Activated CD8-positive, alpha-beta T cell treated with anti-CD3 and anti-CD28 coated beads for 36 hours (primary cell): ENCODE measurements at regions not wholly inside any gene's neighbourhood (a gene's known extent, or its start where the extent isn't known, plus 50 kb on each side); places are given as distances from the start of the nearest gene placed in this dataset.

Source experiments
- ATAC-seq: fragments of 200-7000 bp; cut with Tn5 transposase; one replicate; pipeline ENCODE4 v1.10.0; 2021; ENCODE audit warnings: mild to moderate bottlenecking, moderate library complexity
- CTCF ChIA-PET: fragments of 350-600 bp; sonication (Branson Sonifier 250); formaldehyde crosslinking; loops from one replicate; lab custom pipeline; 2021; ENCODE audit warnings: antibody characterized with exemption; lab: Charles Lee
- POLR2A ChIA-PET: fragments of 350-600 bp; sonication (Branson Sonifier 250); formaldehyde crosslinking; loops from one replicate; lab custom pipeline; 2021; ENCODE audit warnings: antibody characterized with exemption; lab: Charles Lee
- DNase-seq: peaks from one replicate; pipeline ENCODE4 v3.0.0-alpha.2; 2020
- H3K27ac Mint-ChIP-seq: one replicate; pipeline ENCODE4 v1.8.0; 2021; ENCODE audit warnings: mild to moderate bottlenecking, mixed read lengths
- H3K27me3 Mint-ChIP-seq: one replicate; pipeline ENCODE4 v1.8.0; 2021; ENCODE audit warnings: mixed read lengths
- H3K36me3 Mint-ChIP-seq: one replicate; pipeline ENCODE4 v1.8.0; 2021; ENCODE audit warnings: low read depth, mixed read lengths
- H3K4me1 Mint-ChIP-seq: one replicate; pipeline ENCODE4 v1.8.0; 2021; ENCODE audit warnings: low read depth, mixed read lengths
- H3K4me3 Mint-ChIP-seq: one replicate; pipeline ENCODE4 v1.8.0; 2021; ENCODE audit warnings: mild to moderate bottlenecking, moderate library complexity, mixed read lengths
- H3K9me3 Mint-ChIP-seq: one replicate; pipeline ENCODE4 v1.8.0; 2021; ENCODE audit warnings: mixed read lengths
- intact Hi-C: fragments of 100-400 bp; cut with micrococcal nuclease; formaldehyde crosslinking; loops from one replicate; pipeline ENCODE4 v1.10.0; 2022
- TF ChIP-seq, protein P1 (sequence below): fragments of 200-600 bp; IDR thresholded peaks from one replicate; pipeline ENCODE4 v1.8.0; 2022; ENCODE audit warnings: antibody characterized with exemption, mild to moderate bottlenecking

DNA sequence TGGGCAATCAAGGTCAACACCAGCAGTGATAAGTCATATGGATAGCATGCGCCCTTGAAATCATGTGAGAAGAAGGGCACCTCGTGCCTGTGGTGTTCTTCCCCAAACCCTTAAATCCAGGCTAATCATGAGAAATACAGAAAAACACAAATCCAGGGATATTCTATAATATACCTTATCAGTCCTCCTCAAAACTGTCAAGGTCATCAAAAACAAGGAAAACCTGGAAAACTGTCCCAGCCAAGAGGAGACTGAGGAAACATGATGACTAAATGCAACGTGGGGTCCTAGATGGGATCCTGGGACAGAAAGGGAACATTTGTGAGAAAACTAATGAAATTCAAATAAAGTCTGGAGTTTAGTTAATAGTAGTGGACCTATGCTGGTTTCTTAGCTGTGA is 201.8 kb upstream of the FAM9B start:
- H3K27me3 Mint-ChIP-seq: no peaks in the 10 kb centered on the region
- POLR2A ChIA-PET: no interaction called here
- H3K4me1 Mint-ChIP-seq: peaks cover 5% of the 10 kb centered on the region
- no peak overlapping the region for H3K4me3 Mint-ChIP-seq
- no peaks in the 10 kb centered on the region for H3K36me3 Mint-ChIP-seq
- H3K9me3 Mint-ChIP-seq: no peaks in the 10 kb centered on the region
- no peak for DNase-seq
- intact Hi-C loops: no loop called here
- TF ChIP-seq, protein P1, sequence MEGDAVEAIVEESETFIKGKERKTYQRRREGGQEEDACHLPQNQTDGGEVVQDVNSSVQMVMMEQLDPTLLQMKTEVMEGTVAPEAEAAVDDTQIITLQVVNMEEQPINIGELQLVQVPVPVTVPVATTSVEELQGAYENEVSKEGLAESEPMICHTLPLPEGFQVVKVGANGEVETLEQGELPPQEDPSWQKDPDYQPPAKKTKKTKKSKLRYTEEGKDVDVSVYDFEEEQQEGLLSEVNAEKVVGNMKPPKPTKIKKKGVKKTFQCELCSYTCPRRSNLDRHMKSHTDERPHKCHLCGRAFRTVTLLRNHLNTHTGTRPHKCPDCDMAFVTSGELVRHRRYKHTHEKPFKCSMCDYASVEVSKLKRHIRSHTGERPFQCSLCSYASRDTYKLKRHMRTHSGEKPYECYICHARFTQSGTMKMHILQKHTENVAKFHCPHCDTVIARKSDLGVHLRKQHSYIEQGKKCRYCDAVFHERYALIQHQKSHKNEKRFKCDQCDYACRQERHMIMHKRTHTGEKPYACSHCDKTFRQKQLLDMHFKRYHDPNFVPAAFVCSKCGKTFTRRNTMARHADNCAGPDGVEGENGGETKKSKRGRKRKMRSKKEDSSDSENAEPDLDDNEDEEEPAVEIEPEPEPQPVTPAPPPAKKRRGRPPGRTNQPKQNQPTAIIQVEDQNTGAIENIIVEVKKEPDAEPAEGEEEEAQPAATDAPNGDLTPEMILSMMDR: no peak
- CTCF ChIA-PET: no interaction called here
- no peak overlapping the region for H3K27ac Mint-ChIP-seq
- no peak for ATAC-seq

DNA sequence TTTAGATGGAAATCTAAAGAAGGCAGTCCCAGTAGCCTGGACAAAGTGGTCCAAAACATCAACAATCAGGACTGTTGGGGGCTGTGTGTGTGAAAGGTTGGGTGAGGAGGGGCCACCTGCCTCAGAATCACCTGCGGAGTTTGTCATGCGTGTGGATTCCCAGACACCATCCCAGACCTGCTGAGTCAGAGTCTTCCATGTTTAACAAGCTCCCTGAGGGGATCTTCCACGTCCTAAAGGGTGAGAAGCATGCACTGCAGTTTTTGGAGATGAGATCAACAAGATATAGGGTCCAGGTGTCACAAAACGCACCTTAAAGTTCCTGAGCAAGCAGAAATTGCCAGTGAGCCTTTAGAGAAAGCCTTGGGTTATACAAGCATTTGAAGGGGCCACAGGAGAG is 207.0 kb upstream of the FAM9B start:
- peaks cover 2% of the 10 kb centered on the region for H3K4me1 Mint-ChIP-seq

DNA sequence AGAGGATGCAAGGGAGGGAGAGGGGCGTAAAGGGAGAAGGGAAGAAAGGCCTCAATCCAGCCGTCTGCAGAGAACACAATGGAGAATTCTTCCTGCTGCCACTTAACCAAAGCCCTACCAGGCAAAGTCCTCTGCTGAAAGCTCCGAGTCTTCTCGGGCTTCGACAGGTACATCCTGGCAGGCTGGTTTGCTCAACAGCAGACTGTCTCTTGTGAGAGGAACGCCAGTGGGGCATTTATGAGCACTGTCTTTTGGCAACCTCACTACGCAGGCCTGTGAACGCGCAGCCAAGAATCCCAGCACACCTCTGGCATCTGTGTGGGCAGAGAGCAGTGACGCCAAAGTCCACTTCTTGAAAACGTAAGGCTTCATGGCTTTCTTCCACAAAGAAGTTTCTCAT is 207.5 kb upstream of the FAM9B start:
- Mint-ChIP-seq H3K9me3 (no peaks in the 10 kb centered on the region), H3K4me1 (peaks cover 2% of the 10 kb centered on the region), H3K4me3 (no peak overlapping the region), H3K27ac (no peak overlapping the region), H3K36me3 (no peaks in the 10 kb centered on the region), H3K27me3 (no peaks in the 10 kb centered on the region)
- ChIA-PET CTCF (no interaction called here), POLR2A (no interaction called here)
- intact Hi-C loops: no loop called here
- no peak for ATAC-seq
- DNase-seq: no peak
- TF ChIP-seq, protein P1: no peak

More for the DNA sequence above, 207.0 kb upstream of the FAM9B start:
- POLR2A ChIA-PET: no interaction called here
- Mint-ChIP-seq H3K36me3 (no peaks in the 10 kb centered on the region), H3K4me3 (no peak overlapping the region), H3K27me3 (no peaks in the 10 kb centered on the region), H3K9me3 (no peaks in the 10 kb centered on the region), H3K27ac (no peak overlapping the region)
- CTCF ChIA-PET: no interaction called here
- ATAC-seq (no peak), DNase-seq (no peak)
- TF ChIP-seq, protein P1: no peak
- intact Hi-C loops: no loop called here

DNA sequence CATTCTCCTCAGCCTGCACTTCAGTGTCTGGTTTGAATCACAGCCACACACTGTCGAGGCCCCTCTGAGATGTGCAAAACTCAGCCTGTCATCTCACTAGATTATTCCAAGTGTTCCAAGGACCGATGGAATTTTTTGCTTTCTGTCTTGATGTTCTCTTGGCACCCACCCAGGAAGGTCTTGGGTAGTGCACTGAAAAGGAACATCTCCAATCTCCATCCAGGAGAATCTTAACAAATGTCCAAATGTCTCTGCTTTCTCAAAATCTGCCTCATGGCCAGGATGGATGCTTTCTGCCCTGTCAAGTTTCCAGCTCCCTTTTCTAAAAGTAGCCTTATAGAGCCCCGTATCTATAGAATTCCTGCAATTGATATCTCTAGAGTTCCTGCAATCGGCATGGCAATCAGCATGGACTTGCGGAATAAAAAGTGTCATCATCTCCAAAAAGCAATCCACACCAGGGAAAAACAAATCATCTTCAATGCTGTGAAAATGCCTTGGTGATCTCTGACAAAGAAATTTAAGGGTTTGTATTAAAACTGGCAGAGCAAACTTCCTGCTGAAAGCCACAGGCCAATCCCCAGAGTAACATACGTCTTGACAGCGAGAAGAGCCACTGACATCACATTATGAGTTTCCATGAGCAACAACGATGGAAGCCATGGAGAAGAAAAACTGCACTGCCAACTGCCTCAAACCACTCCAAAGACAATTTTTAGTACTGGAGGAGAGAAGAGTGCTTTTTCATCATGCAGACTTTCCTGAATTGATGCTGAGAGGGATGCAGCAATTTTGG is 215.3 kb upstream of the FAM9B start:
- CTCF ChIA-PET: no interaction called here
- intact Hi-C loops: no loop called here
- no peaks in the 10 kb centered on the region for H3K27me3 Mint-ChIP-seq
- no peak for ATAC-seq
- no peak overlapping the region for H3K27ac Mint-ChIP-seq
- no peaks in the 10 kb centered on the region for H3K9me3 Mint-ChIP-seq
- POLR2A ChIA-PET: no interaction called here
- no peaks in the 10 kb centered on the region for H3K36me3 Mint-ChIP-seq
- DNase-seq: no peak
- no peak overlapping the region for H3K4me3 Mint-ChIP-seq
- TF ChIP-seq, protein P1: no peak
- H3K4me1 Mint-ChIP-seq: peaks cover 5% of the 10 kb centered on the region

DNA sequence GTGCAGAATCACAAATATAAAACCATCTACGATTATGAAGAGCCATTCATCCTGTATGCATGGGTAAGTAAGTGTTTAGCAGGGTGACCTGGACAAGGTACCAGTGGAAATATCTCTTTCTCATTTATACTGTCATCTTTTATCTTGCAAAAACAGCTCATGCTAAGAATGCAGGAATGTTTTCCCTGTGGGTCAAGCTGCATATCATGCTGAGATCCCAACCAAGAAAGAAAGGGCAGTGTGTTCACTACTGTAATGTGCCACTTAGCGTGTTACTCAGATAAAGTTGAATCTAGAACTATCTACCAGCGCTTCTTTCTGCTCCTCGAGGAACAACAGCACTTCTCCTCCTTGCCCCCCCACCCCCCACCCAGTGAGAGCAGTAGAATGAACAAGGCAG is 212.7 kb upstream of the TBL1X start:
- Mint-ChIP-seq H3K4me1 (peaks cover 3% of the 10 kb centered on the region), H3K4me3 (no peak overlapping the region), H3K27me3 (no peaks in the 10 kb centered on the region), H3K36me3 (no peaks in the 10 kb centered on the region), H3K27ac (no peak overlapping the region), H3K9me3 (no peaks in the 10 kb centered on the region)
- DNase-seq (no peak), ATAC-seq (no peak)
- intact Hi-C loops: no loop called here
- TF ChIP-seq, protein P1: no peak
- ChIA-PET POLR2A (no interaction called here), CTCF (no interaction called here)
